SK-N-SH (cell line): ENCODE measurements at regions not wholly inside any gene's neighbourhood (a gene's known extent, or its start where the extent isn't known, plus 50 kb on each side); places are given as distances from the start of the nearest gene placed in this dataset.

ENCODE experiments used
- CTCF ChIA-PET: fragments of 300-600, 350-600 bp; formaldehyde crosslinking; extraction: SDS; loops from one replicate; lab custom pipeline; 2021; lab: Yijun Ruan, JAX
- POLR2A ChIA-PET: fragments of 350-600 bp; sonication (Branson Sonifier 250); formaldehyde crosslinking; extraction: SDS; loops from one replicate; lab custom pipeline; 2020; ENCODE audit warnings: antibody characterized with exemption, inconsistent platforms; lab: Yijun Ruan, JAX
- DNase-seq: peaks from one replicate; pipeline ENCODE4 v3.0.0; 2012
- H2AFZ ChIP-seq: fragments of 200-600 bp; sonication (generic); 2 replicates; pipeline ENCODE4 v1.8.1; 2016; ENCODE audit warnings: antibody characterized with exemption, mild to moderate bottlenecking, low read depth
- H3F3A ChIP-seq: fragments of 200-600 bp; sonication (generic); replicated peaks from 2 replicates; pipeline ENCODE3; 2016; ENCODE audit warnings: antibody characterized with exemption, mild to moderate bottlenecking; ENCODE audit not compliant: insufficient read depth
- H3K27ac ChIP-seq, 2 experiments: fragments of 200-500 bp in 1 of 2; fragments of 200-600 bp in 1 of 2; sonication (Bioruptor generic) in 1 of 2; sonication (generic), shearing (Covaris generic) in 1 of 2; 2 replicates each; pipeline versions ENCODE4 v1.5.1 to v1.6.1; 2014 to 2016; ENCODE audit warnings: low read depth in 2 of 2, inconsistent platforms in 1 of 2, low read length in 1 of 2, mild to moderate bottlenecking in 1 of 2, mixed read lengths in 1 of 2
- H3K27me3 ChIP-seq: fragments of 200-600 bp; sonication (generic), shearing (Covaris generic); 2 replicates; pipeline ENCODE4 v1.6.1; 2016; ENCODE audit warnings: mixed run types; ENCODE audit not compliant: insufficient read depth
- H3K36me3 ChIP-seq, 2 experiments: fragments of 200-500 bp in 1 of 2; fragments of 200-600 bp in 1 of 2; sonication (Bioruptor generic) in 1 of 2; sonication (generic) in 1 of 2; replicated peaks in 1 of 2; 2 replicates each; pipeline versions ENCODE3 to v1.5.1; 2014 to 2016; ENCODE audit warnings: low read length in 1 of 2, mild to moderate bottlenecking in 1 of 2; ENCODE audit not compliant: insufficient read depth in 2 of 2, control insufficient read depth in 1 of 2
- H3K4me1 ChIP-seq, 2 experiments: fragments of 200-500 bp in 1 of 2; fragments of 200-600 bp in 1 of 2; sonication (Bioruptor generic) in 1 of 2; sonication (generic), shearing (Covaris generic) in 1 of 2; 2 replicates each; pipeline versions ENCODE4 v1.5.1 to v1.6.1; 2014 to 2016; ENCODE audit warnings: low read depth in 1 of 2, low read length in 1 of 2, mixed run types in 1 of 2; ENCODE audit not compliant: insufficient read depth in 2 of 2, control insufficient read depth in 1 of 2
- H3K4me2 ChIP-seq: fragments of 200-600 bp; sonication (generic), shearing (Covaris generic); 2 replicates; pipeline ENCODE4 v1.6.1; 2017; ENCODE audit warnings: mixed run types
- H3K4me3 ChIP-seq, 2 experiments: fragments of 200-500 bp in 1 of 2; fragments of 200-600 bp in 1 of 2; sonication (Bioruptor generic) in 1 of 2; sonication (generic), shearing (Covaris generic) in 1 of 2; 2 replicates each; pipeline versions ENCODE4 v1.5.1 to v1.8.1; 2014 to 2016; ENCODE audit warnings: low read depth in 2 of 2, inconsistent platforms in 1 of 2, low read length in 1 of 2, mild to moderate bottlenecking in 1 of 2, mixed read lengths in 1 of 2, moderate library complexity in 1 of 2
- H3K79me2 ChIP-seq: fragments of 200-600 bp; sonication (generic); 2 replicates; pipeline ENCODE4 v1.8.1; 2017; ENCODE audit warnings: mild to moderate bottlenecking; ENCODE audit not compliant: insufficient read depth
- H3K9ac ChIP-seq: fragments of 200-600 bp; sonication (generic); 2 replicates; pipeline ENCODE4 v1.6.1; 2017; ENCODE audit warnings: mixed run types
- H3K9me2 ChIP-seq: fragments of 200-600 bp; sonication (generic); 2 replicates; pipeline ENCODE4 v1.6.1; 2017; ENCODE audit warnings: mixed run types
- H3K9me3 ChIP-seq: fragments of 200-600 bp; sonication (generic); 2 replicates; pipeline ENCODE4 v1.6.1; 2017; ENCODE audit warnings: mixed run types, mild to moderate bottlenecking, moderate library complexity
- H4K20me1 ChIP-seq: fragments of 200-600 bp; sonication (generic); 2 replicates; pipeline ENCODE4 v1.6.1; 2017; ENCODE audit warnings: mild to moderate bottlenecking, mixed run types; ENCODE audit not compliant: insufficient read depth
- CHD2 ChIP-seq: fragments of 150-350 bp; IDR thresholded peaks from 2 replicates; pipeline ENCODE4 v1.6.1; 2018; ENCODE audit warnings: low read length; ENCODE audit not compliant: partially characterized antibody
- GABPA ChIP-seq: IDR thresholded peaks from 2 replicates; pipeline ENCODE4 v1.4.0; 2012; ENCODE audit warnings: low read depth, mild to moderate bottlenecking
- MEF2A ChIP-seq: IDR thresholded peaks from 2 replicates; pipeline ENCODE4 v1.4.0; 2012; ENCODE audit warnings: low read depth, borderline replicate concordance
- NFIC ChIP-seq: IDR thresholded peaks from 2 replicates; pipeline ENCODE4 v1.4.0; 2012; ENCODE audit warnings: borderline replicate concordance
- RCOR1 ChIP-seq: fragments of 150-350 bp; IDR thresholded peaks from 2 replicates; pipeline ENCODE4 v1.6.1; 2017; ENCODE audit warnings: antibody characterized with exemption, low read length
- RXRA ChIP-seq: IDR thresholded peaks from 2 replicates; pipeline ENCODE4 v1.4.0; 2012; ENCODE audit warnings: low read depth, mild to moderate bottlenecking, borderline replicate concordance
- TCF12 ChIP-seq: IDR thresholded peaks from 2 replicates; pipeline ENCODE4 v1.4.0; 2012
- TEAD4 ChIP-seq: IDR thresholded peaks from 2 replicates; pipeline ENCODE4 v1.4.0; 2012; ENCODE audit warnings: mild to moderate bottlenecking, borderline replicate concordance; ENCODE audit not compliant: insufficient read depth
- YY1 ChIP-seq: IDR thresholded peaks from 2 replicates; pipeline ENCODE4 v1.4.0; 2012; ENCODE audit warnings: low read depth, mild to moderate bottlenecking
- WGBS: methylation state at CpG from one replicate; pipeline ENCODE4 v1.1.6; 2017; ENCODE audit warnings: low lambda C conversion rate; 5-methylcytosine and 5-hydroxymethylcytosine counted together
- TF ChIP-seq, protein P1 (sequence below): IDR thresholded peaks from 2 replicates; pipeline ENCODE4 v1.6.1; 2012; ENCODE audit warnings: mild to moderate bottlenecking, low read depth, low read length, moderate library complexity
- TF ChIP-seq, protein P2 (sequence below): fragments of 200-600 bp; sonication (generic); IDR thresholded peaks from 2 replicates; pipeline ENCODE4 v1.6.1; 2017; ENCODE audit warnings: antibody characterized with exemption, mild to moderate bottlenecking, moderate library complexity
- TF ChIP-seq, protein P3 (sequence below): IDR thresholded peaks from 2 replicates; pipeline ENCODE4 v1.4.0; 2012; ENCODE audit warnings: low read depth, borderline replicate concordance
- TF ChIP-seq, protein P4 (sequence below): IDR thresholded peaks from 2 replicates; pipeline ENCODE4; 2012
- TF ChIP-seq, protein P5 (sequence below): fragments of 150-350 bp; IDR thresholded peaks from 2 replicates; pipeline ENCODE4 v1.6.1; 2017; ENCODE audit warnings: antibody characterized with exemption, low read length, low read depth, borderline replicate concordance

DNA sequence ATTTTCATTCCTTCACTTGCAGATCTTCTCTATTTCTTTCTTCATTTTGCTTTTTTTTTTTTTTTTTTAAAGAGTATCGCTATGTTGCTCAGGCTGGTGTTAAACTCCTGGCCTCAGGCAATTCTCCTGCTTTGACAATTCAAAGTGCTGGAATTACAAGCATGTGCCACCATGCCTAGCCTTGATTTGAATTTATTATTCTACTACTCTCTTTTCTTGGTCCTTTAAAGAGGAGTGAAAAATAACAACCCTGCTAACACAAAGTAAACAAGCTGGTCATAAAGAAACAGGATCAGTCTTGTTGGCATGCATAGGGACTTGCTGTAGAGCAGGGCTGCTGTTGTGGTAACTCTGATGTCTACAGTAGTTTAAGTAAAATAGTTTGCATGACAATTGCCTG, 1615.3 kb upstream of the ZEB2 start (continued):
- TF ChIP-seq, protein P1, sequence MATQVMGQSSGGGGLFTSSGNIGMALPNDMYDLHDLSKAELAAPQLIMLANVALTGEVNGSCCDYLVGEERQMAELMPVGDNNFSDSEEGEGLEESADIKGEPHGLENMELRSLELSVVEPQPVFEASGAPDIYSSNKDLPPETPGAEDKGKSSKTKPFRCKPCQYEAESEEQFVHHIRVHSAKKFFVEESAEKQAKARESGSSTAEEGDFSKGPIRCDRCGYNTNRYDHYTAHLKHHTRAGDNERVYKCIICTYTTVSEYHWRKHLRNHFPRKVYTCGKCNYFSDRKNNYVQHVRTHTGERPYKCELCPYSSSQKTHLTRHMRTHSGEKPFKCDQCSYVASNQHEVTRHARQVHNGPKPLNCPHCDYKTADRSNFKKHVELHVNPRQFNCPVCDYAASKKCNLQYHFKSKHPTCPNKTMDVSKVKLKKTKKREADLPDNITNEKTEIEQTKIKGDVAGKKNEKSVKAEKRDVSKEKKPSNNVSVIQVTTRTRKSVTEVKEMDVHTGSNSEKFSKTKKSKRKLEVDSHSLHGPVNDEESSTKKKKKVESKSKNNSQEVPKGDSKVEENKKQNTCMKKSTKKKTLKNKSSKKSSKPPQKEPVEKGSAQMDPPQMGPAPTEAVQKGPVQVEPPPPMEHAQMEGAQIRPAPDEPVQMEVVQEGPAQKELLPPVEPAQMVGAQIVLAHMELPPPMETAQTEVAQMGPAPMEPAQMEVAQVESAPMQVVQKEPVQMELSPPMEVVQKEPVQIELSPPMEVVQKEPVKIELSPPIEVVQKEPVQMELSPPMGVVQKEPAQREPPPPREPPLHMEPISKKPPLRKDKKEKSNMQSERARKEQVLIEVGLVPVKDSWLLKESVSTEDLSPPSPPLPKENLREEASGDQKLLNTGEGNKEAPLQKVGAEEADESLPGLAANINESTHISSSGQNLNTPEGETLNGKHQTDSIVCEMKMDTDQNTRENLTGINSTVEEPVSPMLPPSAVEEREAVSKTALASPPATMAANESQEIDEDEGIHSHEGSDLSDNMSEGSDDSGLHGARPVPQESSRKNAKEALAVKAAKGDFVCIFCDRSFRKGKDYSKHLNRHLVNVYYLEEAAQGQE = no peak
- TF ChIP-seq NFIC (no peak), GABPA (no peak), MEF2A (no peak)

DNA sequence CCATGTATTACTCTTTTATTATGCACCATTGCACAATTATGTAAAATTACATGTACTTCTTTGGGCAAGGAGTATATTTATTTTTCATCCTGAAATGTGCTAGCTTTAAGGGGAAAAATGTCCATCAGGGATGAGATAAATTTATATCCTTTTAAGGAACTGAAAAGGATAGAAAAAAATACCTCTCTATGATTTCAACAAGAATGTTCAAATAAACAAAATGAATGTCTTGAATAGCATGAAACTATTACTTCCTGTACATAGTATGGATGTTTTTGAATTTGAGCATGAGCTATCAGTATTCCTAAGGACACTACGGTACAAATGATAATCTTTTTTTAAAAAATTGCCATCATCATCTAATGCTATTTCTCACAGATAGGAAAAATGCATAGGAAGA, 1611.9 kb upstream of the ZEB2 start:
- POLR2A ChIA-PET = no interaction called here
- CTCF ChIA-PET = interaction anchor here (0.6 kb wide), 1 partner anchor 9 kb away, joined by 3 read pairs; no protein-coding TSS in a partner anchor
- no peak overlapping the region for H3K27ac ChIP-seq
- WGBS = 86% methylated on average over 1 of the region's 1 CpG
- H3K36me3 ChIP-seq = no peaks in the 10 kb centered on the region
- H3K4me3 ChIP-seq = no peak overlapping the region
- no peaks in the 10 kb centered on the region for H3K27me3 ChIP-seq
- no peaks in the 10 kb centered on the region for H3K9me3 ChIP-seq
- H4K20me1 ChIP-seq = no peaks in the 10 kb centered on the region
- no peak for TF ChIP-seq TEAD4
- TF ChIP-seq MEF2A = no peak
- no peaks in the 10 kb centered on the region for H3K79me2 ChIP-seq
- no peaks in the 10 kb centered on the region for H3F3A ChIP-seq
- no peak overlapping the region for H3K4me2 ChIP-seq
- H2AFZ ChIP-seq = no peak overlapping the region
- no peak overlapping the region for H3K9ac ChIP-seq
- DNase-seq = no peak
- H3K4me1 ChIP-seq = no peaks in the 10 kb centered on the region
- H3K9me2 ChIP-seq = no peaks in the 10 kb centered on the region

DNA sequence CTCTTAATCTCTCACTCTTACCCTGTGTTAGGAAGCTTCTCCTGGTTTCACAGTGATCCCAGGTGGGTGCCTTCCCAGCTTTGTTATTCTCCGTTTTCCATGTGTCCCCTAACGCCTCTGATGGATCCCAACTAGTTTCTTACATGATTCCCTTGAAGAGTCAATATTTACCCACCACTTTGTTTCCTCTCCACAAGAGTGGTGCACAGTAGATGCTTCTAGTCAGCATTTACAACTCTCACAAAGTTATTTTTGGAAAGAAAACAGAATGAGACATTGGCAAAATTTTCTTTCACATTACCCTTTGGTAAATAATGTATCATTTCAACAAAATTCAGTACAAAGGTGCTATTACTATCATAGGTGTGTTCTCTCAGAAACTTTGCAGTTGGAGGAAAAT, 1611.1 kb upstream of the ZEB2 start:
- H3K4me1 ChIP-seq = no peaks in the 10 kb centered on the region
- no peaks in the 10 kb centered on the region for H3K9me2 ChIP-seq
- no peaks in the 10 kb centered on the region for H3K27me3 ChIP-seq
- H3K4me2 ChIP-seq = no peak overlapping the region
- H2AFZ ChIP-seq = no peak overlapping the region
- no peaks in the 10 kb centered on the region for H3K36me3 ChIP-seq
- H3F3A ChIP-seq = no peaks in the 10 kb centered on the region
- H3K9me3 ChIP-seq = no peaks in the 10 kb centered on the region
- TF ChIP-seq RCOR1 (no peak), TCF12 (no peak), CHD2 (no peak), YY1 (no peak), RXRA (no peak)
- TF ChIP-seq, protein P2, sequence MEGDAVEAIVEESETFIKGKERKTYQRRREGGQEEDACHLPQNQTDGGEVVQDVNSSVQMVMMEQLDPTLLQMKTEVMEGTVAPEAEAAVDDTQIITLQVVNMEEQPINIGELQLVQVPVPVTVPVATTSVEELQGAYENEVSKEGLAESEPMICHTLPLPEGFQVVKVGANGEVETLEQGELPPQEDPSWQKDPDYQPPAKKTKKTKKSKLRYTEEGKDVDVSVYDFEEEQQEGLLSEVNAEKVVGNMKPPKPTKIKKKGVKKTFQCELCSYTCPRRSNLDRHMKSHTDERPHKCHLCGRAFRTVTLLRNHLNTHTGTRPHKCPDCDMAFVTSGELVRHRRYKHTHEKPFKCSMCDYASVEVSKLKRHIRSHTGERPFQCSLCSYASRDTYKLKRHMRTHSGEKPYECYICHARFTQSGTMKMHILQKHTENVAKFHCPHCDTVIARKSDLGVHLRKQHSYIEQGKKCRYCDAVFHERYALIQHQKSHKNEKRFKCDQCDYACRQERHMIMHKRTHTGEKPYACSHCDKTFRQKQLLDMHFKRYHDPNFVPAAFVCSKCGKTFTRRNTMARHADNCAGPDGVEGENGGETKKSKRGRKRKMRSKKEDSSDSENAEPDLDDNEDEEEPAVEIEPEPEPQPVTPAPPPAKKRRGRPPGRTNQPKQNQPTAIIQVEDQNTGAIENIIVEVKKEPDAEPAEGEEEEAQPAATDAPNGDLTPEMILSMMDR = no peak
- TF ChIP-seq, protein P3, sequence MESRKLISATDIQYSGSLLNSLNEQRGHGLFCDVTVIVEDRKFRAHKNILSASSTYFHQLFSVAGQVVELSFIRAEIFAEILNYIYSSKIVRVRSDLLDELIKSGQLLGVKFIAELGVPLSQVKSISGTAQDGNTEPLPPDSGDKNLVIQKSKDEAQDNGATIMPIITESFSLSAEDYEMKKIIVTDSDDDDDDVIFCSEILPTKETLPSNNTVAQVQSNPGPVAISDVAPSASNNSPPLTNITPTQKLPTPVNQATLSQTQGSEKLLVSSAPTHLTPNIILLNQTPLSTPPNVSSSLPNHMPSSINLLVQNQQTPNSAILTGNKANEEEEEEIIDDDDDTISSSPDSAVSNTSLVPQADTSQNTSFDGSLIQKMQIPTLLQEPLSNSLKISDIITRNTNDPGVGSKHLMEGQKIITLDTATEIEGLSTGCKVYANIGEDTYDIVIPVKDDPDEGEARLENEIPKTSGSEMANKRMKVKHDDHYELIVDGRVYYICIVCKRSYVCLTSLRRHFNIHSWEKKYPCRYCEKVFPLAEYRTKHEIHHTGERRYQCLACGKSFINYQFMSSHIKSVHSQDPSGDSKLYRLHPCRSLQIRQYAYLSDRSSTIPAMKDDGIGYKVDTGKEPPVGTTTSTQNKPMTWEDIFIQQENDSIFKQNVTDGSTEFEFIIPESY = no peak
- TF ChIP-seq, protein P4, sequence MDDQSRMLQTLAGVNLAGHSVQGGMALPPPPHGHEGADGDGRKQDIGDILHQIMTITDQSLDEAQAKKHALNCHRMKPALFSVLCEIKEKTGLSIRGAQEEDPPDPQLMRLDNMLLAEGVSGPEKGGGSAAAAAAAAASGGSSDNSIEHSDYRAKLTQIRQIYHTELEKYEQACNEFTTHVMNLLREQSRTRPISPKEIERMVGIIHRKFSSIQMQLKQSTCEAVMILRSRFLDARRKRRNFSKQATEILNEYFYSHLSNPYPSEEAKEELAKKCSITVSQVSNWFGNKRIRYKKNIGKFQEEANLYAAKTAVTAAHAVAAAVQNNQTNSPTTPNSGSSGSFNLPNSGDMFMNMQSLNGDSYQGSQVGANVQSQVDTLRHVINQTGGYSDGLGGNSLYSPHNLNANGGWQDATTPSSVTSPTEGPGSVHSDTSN = no peak
- TF ChIP-seq, protein P5, sequence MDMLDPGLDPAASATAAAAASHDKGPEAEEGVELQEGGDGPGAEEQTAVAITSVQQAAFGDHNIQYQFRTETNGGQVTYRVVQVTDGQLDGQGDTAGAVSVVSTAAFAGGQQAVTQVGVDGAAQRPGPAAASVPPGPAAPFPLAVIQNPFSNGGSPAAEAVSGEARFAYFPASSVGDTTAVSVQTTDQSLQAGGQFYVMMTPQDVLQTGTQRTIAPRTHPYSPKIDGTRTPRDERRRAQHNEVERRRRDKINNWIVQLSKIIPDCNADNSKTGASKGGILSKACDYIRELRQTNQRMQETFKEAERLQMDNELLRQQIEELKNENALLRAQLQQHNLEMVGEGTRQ = no peak
- no peak overlapping the region for H3K27ac ChIP-seq
- WGBS = 28% methylated on average over 2 of the region's 2 CpGs
- no peak overlapping the region for H3K9ac ChIP-seq
- no peaks in the 10 kb centered on the region for H4K20me1 ChIP-seq
- H3K4me3 ChIP-seq = no peak overlapping the region
- no peak for DNase-seq
- ChIA-PET CTCF (interaction anchor here (0.6 kb wide), 1 partner anchor 10 kb away, joined by 3 read pairs; no protein-coding TSS in a partner anchor), POLR2A (no interaction called here)
- no peaks in the 10 kb centered on the region for H3K79me2 ChIP-seq
